ENCODE measurements at regions not wholly inside any gene's neighbourhood (a gene's known extent, or its start where the extent isn't known, plus 50 kb on each side); places are given as distances from the start of the nearest gene placed in this dataset.

DNA sequence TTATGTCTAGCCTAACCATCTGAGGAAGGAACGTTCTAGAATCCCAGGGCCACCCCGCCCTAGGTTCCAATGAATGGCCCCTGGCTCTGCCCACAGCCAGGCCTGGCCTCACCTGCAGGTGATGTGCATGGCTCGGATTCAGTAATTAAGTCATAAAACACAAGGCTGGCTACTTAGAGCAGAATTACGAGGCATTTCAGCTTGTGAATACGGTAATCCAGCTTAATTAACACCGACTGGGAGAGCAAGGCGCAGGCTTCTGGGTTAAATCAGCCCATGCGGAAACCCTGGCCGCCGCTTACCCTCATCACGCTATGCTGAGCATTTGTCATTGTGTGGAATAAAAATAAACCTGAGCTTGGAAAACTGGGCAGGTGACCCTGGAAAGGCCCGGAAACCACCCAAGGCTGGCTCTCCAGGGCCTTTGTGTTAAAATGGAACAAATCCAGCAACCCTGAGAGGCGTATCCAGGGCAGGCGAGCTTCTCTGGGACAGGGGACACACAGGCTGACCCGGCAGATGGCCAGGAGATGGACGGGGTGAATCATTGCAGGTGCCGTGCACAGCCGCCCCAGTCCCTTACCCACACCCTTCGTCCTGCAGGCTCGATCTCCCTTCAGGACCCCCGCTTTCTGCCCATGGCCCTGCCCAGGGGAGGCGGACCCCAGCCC, 220.2 kb downstream of the CTTN start:
- no peak for DNase-seq
- Histone ChIP-seq H3K36me3 (no peaks in the 10 kb centered on the region), H3K4me3 (ENCODE audit: low read depth, low read length) (no peak overlapping the region), H3K9me3 (peaks cover 4% of the 10 kb centered on the region; the same call in 1 of the 2 replicates), H3K27me3 (no peaks in the 10 kb centered on the region), H3K4me1 (no peaks in the 10 kb centered on the region)
- TF ChIP-seq, protein P1, sequence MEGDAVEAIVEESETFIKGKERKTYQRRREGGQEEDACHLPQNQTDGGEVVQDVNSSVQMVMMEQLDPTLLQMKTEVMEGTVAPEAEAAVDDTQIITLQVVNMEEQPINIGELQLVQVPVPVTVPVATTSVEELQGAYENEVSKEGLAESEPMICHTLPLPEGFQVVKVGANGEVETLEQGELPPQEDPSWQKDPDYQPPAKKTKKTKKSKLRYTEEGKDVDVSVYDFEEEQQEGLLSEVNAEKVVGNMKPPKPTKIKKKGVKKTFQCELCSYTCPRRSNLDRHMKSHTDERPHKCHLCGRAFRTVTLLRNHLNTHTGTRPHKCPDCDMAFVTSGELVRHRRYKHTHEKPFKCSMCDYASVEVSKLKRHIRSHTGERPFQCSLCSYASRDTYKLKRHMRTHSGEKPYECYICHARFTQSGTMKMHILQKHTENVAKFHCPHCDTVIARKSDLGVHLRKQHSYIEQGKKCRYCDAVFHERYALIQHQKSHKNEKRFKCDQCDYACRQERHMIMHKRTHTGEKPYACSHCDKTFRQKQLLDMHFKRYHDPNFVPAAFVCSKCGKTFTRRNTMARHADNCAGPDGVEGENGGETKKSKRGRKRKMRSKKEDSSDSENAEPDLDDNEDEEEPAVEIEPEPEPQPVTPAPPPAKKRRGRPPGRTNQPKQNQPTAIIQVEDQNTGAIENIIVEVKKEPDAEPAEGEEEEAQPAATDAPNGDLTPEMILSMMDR (IDR thresholded peaks at IDR 0.05; ENCODE audit: low read depth, low read length) = no peak

DNA sequence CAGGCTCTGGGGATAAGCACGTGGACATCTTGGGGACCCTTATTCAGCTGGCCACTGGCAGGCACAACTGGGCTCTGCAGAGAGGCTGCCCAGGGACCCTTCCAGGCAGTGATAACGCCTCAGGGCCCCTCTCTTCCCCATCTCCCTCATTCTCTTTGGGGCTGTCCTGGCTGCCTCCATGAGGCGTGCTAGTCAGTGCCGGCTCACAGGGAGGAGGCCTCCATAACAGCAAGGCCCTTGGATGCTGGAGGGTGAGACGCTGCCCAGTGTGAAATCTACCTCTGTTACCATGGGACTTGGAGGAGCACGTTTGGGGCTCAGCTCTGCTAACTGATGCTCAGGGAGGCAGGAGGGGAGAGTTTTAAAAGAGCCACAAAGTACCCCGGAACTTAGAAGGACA, 221.3 kb downstream of the CTTN start:
- TF ChIP-seq, protein P1 (IDR thresholded peaks at IDR 0.05; ENCODE audit: low read depth, low read length) = no peak
- no peaks in the 10 kb centered on the region for H3K27me3 ChIP-seq
- H3K36me3 ChIP-seq = no peaks in the 10 kb centered on the region
- H3K9me3 ChIP-seq = peaks cover 4% of the 10 kb centered on the region; the same call in 1 of the 2 replicates
- no peak for DNase-seq
- no peaks in the 10 kb centered on the region for H3K4me1 ChIP-seq
- no peak overlapping the region for H3K4me3 ChIP-seq (ENCODE audit: low read depth, low read length)

DNA sequence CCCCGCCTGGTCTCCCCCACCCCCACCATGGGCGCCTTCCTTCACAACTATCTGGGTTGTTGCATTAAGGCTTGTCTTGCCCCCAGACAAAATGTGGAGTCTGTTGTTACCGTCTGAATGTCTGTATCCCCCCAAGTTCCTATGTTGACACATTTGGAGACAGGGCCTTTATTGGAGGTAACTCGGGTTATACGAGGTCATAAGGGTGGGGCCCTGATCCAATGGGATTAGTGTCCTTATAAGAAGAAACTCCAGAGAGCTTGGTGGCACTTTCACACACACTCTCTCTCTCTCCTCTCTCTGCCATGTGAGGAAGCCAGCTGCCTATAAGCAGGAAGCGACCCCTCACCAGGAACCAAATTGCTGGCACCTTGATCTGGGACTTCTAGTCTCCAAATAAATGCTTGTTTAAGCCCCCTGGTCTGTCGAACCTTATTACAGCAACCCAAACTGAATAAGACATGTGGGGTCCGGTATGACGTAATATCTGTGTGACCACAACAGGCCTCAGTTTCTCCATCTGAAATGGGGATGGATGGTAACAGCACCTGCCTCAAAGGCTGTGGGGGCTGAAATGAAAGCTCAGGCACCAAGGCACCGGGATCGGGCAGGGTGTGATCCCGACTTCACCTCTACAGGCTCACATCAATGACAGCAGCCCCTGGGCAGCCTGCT, 222.3 kb downstream of the CTTN start:
- Histone ChIP-seq H3K9me3 (no peaks in the 10 kb centered on the region; the same call in 1 of the 2 replicates), H3K4me3 (ENCODE audit: low read depth, low read length) (no peak overlapping the region), H3K36me3 (no peaks in the 10 kb centered on the region), H3K4me1 (no peaks in the 10 kb centered on the region), H3K27me3 (no peaks in the 10 kb centered on the region)
- TF ChIP-seq, protein P1 (IDR thresholded peaks at IDR 0.05; ENCODE audit: low read depth, low read length) = no peak
- no peak for DNase-seq

DNA sequence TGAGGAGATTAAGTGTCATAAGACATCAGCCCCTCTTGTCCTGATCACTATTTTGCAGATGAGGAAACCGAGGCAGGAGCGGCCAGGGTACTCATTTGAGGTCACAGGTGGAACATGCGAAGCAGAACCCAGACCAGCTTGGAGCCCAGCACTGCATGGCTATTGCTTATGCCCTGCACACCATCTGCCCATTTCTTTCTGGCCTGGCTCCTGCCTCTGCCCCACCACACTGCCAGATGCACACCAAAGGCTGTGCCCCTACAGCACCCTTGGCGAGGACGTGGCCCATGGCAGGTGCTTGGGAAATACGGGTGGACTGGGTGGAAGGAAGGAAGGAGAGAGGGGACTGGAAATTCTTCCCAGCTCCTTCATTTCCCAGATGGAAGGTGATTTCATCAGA, 222.9 kb downstream of the CTTN start:
- Histone ChIP-seq H3K27me3 (no peaks in the 10 kb centered on the region), H3K36me3 (no peaks in the 10 kb centered on the region), H3K9me3 (no peaks in the 10 kb centered on the region; the same call in 1 of the 2 replicates), H3K4me3 (ENCODE audit: low read depth, low read length) (no peak overlapping the region), H3K4me1 (no peaks in the 10 kb centered on the region)
- TF ChIP-seq, protein P1 (IDR thresholded peaks at IDR 0.05; ENCODE audit: low read depth, low read length) = no peak
- no peak for DNase-seq

DNA sequence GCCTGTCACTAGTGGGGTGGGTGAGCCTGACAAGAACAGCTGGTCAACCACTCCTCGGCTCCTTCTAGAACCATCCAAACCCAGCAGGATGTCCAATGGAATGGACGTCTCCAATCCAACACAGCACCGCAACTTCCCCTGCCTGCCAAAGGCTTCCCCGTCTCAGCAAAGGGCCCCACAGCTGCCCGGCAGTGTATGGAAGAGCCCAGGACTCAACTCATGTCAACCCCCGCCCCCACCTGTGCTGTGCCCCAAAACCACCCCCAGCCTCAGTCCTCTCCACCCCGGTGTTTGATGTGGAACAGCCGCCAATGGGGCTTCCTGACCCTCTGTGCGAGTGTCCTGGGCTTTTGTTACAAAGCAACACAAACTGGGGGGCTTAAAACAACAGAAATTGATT, 223.8 kb downstream of the CTTN start:
- Histone ChIP-seq H3K9me3 (no peaks in the 10 kb centered on the region), H3K27me3 (no peaks in the 10 kb centered on the region)
- no peak for DNase-seq

More for the DNA sequence above, 223.8 kb downstream of the CTTN start:
- Histone ChIP-seq H3K36me3 (no peaks in the 10 kb centered on the region), H3K4me3 (ENCODE audit: low read depth, low read length) (no peak overlapping the region), H3K4me1 (no peaks in the 10 kb centered on the region)
- TF ChIP-seq, protein P1 (IDR thresholded peaks at IDR 0.05; ENCODE audit: low read depth, low read length) = no peak

Measured in BE2C (cell line).